LNCaP clone FGC (cell line): ENCODE measurements at regions not wholly inside any gene's neighbourhood (a gene's known extent, or its start where the extent isn't known, plus 50 kb on each side); places are given as distances from the start of the nearest gene placed in this dataset.

Experiments used
- DNase-seq: peaks from one replicate; pipeline ENCODE4 v3.0.0-alpha.2; 2011; ENCODE audit warnings: low read depth
- H3K4me3 ChIP-seq: 2 replicates; pipeline ENCODE4 v1.5.1; 2011; ENCODE audit warnings: mild to moderate bottlenecking, low read depth, low read length, control low read depth
- CTCF ChIP-seq: IDR thresholded peaks from 2 replicates; pipeline ENCODE4 v1.5.1; 2012; ENCODE audit warnings: mild to moderate bottlenecking; ENCODE audit not compliant: control insufficient read depth, insufficient read depth; ENCODE audit errors: extremely low read depth

- H3K4me3 ChIP-seq, result no peak overlapping the region
- no peak for TF ChIP-seq CTCF
- DNase-seq, result no peak
Observed at GRCh38 chr16:35196313-35196712, 1736.9 kb downstream of the TP53TG3F start.

GRCh38 chr16:35197656-35198055 lies 1738.2 kb downstream of the TP53TG3F start:
- no peak for TF ChIP-seq CTCF
- DNase-seq, result no peak

GRCh38 chr16:35198223-35199199 lies 1739.1 kb downstream of the TP53TG3F start:
- TF ChIP-seq CTCF, result no peak
- no peak for DNase-seq

More at GRCh38 chr16:35197656-35198055, 1738.2 kb downstream of the TP53TG3F start:
- H3K4me3 ChIP-seq, result no peak overlapping the region

GRCh38 chr16:35200662-35201061 lies 1741.2 kb downstream of the TP53TG3F start:
- H3K4me3 ChIP-seq, result no peak overlapping the region
- TF ChIP-seq CTCF, result no peak
- no peak for DNase-seq

More at GRCh38 chr16:35198223-35199199, 1739.1 kb downstream of the TP53TG3F start:
- H3K4me3 ChIP-seq, result no peak overlapping the region

GRCh38 chr16:35201151-35201550 lies 1741.7 kb downstream of the TP53TG3F start:
- no peak for TF ChIP-seq CTCF
- no peak overlapping the region for H3K4me3 ChIP-seq
- no peak for DNase-seq

GRCh38 chr16:35203636-35204035 lies 1744.2 kb downstream of the TP53TG3F start:
- no peak overlapping the region for H3K4me3 ChIP-seq
- no peak for TF ChIP-seq CTCF
- no peak for DNase-seq
